Neural cell (in vitro differentiated cells): ENCODE measurements at regions not wholly inside any gene's neighbourhood (a gene's known extent, or its start where the extent isn't known, plus 50 kb on each side); places are given as distances from the start of the nearest gene placed in this dataset.

ENCODE experiments used
- EZH2 ChIP-seq: fragments of 200-600, 300-800 bp; shearing (Covaris generic), sonication (generic); IDR thresholded peaks from 2 replicates; pipeline ENCODE4 v1.6.1; 2014; ENCODE audit warnings: antibody characterized with exemption, low read length, borderline replicate concordance, mild to moderate bottlenecking; ENCODE audit not compliant: insufficient read depth, poor library complexity, severe bottlenecking
- TF ChIP-seq, protein P1 (sequence below): fragments of 450-650 bp; IDR thresholded peaks from 2 replicates; pipeline ENCODE4 v1.5.1; 2014; ENCODE audit warnings: antibody characterized with exemption, mild to moderate bottlenecking, moderate library complexity; ENCODE audit not compliant: poor library complexity, severe bottlenecking
- TF ChIP-seq, protein P2 (sequence below): IDR thresholded peaks from 2 replicates; pipeline ENCODE4 v1.6.1; 2012; ENCODE audit warnings: borderline replicate concordance

DNA sequence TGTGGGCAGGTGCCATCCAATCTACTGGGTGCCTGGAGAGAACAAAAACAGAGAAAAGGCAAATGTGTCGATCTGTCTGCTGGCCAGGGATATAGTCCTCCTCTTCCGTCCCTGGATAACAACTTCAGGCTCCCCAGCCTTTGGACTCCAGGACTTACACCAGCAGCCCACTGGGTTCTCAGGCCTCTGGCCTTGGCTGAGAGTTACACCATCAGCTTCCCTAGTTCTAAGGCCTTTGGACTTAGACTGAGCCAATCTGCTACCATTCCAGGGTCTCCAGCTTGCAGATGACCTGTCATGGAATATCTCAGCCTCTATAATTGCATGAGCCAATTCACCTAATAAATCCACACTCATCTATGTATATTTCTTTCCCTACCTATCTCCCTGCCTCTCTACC is 460.9 kb upstream of the ADAMTS9 start:
- TF ChIP-seq EZH2: no peak
- TF ChIP-seq, protein P1, sequence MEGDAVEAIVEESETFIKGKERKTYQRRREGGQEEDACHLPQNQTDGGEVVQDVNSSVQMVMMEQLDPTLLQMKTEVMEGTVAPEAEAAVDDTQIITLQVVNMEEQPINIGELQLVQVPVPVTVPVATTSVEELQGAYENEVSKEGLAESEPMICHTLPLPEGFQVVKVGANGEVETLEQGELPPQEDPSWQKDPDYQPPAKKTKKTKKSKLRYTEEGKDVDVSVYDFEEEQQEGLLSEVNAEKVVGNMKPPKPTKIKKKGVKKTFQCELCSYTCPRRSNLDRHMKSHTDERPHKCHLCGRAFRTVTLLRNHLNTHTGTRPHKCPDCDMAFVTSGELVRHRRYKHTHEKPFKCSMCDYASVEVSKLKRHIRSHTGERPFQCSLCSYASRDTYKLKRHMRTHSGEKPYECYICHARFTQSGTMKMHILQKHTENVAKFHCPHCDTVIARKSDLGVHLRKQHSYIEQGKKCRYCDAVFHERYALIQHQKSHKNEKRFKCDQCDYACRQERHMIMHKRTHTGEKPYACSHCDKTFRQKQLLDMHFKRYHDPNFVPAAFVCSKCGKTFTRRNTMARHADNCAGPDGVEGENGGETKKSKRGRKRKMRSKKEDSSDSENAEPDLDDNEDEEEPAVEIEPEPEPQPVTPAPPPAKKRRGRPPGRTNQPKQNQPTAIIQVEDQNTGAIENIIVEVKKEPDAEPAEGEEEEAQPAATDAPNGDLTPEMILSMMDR: no peak
- TF ChIP-seq, protein P2, sequence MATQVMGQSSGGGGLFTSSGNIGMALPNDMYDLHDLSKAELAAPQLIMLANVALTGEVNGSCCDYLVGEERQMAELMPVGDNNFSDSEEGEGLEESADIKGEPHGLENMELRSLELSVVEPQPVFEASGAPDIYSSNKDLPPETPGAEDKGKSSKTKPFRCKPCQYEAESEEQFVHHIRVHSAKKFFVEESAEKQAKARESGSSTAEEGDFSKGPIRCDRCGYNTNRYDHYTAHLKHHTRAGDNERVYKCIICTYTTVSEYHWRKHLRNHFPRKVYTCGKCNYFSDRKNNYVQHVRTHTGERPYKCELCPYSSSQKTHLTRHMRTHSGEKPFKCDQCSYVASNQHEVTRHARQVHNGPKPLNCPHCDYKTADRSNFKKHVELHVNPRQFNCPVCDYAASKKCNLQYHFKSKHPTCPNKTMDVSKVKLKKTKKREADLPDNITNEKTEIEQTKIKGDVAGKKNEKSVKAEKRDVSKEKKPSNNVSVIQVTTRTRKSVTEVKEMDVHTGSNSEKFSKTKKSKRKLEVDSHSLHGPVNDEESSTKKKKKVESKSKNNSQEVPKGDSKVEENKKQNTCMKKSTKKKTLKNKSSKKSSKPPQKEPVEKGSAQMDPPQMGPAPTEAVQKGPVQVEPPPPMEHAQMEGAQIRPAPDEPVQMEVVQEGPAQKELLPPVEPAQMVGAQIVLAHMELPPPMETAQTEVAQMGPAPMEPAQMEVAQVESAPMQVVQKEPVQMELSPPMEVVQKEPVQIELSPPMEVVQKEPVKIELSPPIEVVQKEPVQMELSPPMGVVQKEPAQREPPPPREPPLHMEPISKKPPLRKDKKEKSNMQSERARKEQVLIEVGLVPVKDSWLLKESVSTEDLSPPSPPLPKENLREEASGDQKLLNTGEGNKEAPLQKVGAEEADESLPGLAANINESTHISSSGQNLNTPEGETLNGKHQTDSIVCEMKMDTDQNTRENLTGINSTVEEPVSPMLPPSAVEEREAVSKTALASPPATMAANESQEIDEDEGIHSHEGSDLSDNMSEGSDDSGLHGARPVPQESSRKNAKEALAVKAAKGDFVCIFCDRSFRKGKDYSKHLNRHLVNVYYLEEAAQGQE: no peak
